HG03558 (cell line): ENCODE measurements at regions not wholly inside any gene's neighbourhood (a gene's known extent, or its start where the extent isn't known, plus 50 kb on each side); places are given as distances from the start of the nearest gene placed in this dataset.

ENCODE experiments used
- ATAC-seq: cut with Tn5 transposase; IDR thresholded peaks from one replicate; pipeline ENCODE4 v1.9.1; 2021; ENCODE audit warnings: moderate number of reproducible peaks; ENCODE audit not compliant: unreplicated experiment; ENCODE audit errors: extremely low read depth

DNA sequence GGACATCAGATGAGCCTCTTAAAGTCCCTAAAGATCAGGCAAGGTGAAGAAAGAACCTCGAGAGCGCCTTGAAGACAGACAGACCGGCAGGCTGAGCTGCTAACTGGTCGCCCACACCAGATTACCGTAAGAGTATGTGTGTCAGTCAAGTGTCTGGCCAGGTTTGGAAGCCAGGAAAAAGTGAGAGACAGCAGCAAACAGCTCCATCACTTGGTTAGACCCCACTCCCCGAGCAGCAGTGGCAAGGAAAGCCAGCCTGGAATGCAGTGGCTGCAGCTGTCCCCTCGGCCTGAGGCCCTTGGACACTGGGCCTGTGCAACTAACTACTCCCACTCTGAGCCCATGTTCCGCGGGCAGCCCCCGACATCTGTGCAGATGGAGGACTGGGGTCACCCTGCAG, 214.1 kb downstream of the DIRAS2 start:
- ATAC-seq, result no peak

DNA sequence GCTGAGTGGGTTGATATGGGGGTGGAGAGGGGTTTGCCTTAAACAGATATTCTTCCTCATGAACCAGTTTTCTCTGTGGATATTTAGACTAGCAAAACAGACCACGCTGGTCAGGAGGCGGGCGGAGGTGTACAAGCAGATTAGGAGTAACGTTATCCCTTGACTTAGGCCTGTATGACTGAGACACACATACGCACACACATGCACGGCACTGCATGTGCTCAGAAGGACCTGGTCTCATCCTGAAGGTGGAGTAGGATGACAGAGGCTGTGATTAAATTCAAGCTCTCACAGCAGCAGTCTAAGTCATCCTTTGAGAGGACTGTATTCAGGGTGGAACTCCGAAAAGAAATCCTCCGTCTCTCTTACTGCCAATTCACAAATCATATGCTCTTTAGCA, 209.7 kb downstream of the DIRAS2 start:
- ATAC-seq, result no peak

DNA sequence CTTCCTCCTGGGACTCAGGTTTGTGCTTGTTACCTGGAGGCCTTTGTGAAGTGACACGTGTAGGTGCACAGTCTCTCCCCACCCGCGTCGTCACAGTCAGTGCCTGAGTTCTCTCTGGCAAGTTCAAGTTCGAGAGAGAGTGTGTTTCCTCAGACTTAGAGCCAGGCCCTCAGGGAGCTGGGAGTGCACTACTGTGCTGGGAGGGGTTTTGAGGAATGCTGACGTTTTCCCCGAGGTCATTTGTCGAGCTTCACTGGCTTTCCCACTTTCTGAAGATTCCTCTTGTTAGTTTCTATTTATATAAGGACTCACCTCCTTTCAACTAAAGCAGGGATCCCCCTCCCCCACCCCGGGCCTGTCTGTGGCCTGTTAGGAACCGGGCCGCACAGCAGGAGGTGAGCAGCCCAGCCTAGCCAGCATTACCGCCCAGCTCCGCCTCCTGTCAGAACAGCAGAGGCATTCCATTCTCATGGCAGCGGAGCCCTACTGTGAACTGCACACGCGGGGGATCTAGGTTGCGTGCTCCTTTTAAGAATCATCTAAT, 209.2 kb downstream of the DIRAS2 start:
- ATAC-seq, result no peak

DNA sequence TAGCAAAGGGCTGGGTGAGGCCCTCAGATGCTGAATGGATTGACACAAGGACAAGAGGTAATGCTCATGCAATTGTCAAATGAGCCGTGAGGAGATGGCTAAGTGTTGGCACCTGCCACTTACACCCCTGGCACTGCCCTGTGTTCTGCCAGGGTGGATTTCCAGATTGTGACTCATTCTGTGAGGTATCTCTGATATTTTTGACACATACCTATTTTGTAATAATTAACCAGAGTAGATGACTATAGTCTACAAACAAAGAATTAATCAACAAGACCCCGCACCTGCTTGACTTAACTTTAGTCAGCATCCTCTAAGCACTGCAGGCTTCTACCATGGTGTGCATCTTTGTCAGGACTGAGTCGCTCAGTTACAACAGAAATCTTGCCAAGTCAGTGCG, 200.8 kb downstream of the DIRAS2 start:
- ATAC-seq, result no peak

DNA sequence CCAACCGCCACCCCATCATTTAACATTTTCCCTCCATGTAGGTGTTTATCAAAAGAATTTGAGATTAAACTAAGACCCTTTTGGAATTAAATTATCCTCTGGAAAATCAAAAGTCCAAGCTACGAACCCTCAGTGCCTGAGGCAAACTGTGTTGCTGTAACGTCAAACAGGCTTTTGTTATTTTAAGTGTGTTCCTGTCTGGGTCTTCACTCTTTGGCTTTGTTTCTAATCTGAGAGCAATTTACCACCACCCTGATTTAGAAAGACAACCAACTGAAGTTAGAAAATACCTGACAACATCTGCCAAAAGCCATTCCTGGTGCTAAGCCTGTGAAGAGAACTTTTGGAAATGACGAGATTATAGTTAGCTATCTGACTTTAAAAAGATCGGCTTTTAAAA, 199.9 kb downstream of the DIRAS2 start:
- ATAC-seq, result no peak

DNA sequence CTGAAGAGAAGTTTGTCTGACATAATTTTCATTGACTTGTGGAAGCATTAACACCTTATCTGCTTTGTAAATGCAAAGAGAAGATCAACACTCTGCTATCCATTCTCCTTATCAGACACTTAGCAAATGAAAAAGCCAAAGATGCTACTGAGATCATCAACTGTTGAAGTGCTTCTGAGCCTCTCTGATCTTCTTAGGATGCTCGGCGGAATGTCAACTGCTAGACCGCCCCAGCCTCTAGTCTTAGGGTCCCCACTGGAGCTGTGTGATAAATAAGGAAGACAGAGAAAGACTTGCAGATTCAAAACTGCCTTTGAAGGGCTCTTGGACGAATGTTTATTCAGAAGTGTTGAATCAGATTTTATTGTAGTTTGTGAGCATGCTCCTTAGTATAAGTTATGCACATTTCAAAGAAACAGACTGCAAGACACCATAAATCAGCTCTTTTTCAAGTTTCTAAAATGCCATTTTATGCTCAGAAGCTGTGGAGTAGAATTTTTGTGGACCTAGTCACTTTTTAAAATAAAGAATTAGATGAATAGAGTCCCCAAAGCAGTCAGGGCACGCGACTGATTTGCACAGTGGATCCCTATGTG, 197.9 kb downstream of the DIRAS2 start:
- no peak for ATAC-seq

DNA sequence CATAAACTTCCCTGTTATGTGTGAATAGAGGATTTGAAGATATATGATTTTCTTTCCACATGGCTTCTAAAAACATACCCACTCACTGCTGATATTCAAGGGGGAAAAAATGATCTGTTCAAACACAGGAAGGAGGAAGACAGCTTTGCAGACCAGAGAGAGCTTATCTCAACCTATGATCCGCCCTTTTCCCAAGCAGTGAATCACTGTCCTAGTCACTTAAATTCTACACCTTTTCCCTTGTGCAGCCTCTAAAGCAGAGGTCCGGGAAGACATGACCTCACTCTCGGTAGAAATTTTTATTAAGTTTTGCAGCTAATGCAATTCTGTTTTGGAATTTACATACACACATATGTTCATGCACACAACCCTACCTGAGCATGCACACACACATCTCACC, 197.2 kb downstream of the DIRAS2 start:
- no peak for ATAC-seq

DNA sequence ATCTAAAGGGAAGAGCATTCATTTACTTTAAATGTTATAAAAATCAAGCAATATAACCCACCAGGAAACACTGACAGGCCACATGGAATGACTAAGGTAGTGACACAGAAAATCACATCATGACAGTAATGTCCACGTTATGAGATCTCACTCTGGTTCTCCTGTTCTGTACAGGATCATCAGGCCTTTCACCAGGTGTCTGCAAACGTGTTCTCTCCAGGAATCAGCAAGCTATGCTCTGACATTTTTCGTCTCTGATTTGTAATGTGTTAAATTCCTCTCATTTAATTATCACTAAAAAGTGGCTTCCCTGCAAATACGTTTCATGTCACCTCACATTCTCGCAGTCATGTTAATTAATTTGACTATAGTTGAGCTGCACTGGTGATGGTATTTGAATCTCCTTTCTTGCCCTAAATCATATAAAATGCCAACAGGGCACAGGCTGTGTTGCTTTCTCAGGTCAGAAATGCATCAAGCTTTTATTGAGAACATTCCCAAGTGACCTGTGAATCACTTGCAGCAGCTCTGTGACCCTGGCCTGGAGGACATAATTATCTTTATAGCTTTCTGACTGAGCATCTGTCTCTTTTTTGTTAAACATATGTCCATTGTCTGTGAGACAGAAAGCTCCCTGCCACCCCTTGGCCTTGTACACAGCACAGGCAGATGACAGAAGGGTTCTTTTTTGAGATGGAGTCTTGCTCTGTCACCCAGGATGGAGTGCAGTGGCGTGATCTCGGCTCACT, 196.2 kb downstream of the DIRAS2 start:
- ATAC-seq, result no peak

DNA sequence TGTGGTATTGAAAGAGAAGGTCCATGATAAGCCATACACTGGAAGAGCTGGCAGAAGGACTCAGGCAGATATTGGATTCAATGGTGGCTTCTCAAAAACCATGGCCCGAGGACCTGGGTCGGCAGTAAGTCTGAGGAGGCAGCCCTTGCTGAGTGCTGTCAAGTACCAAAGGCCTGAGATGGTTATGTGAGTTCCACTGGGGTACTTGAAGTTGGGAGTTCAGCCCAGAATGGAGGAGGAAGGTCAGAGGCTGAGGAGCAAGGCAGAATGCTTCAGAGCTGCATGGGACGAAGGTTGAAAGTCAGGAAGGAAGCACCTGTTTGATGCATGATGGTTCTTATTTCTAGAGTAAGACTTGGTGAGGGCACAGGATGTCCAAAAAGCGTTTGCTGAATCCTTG, 194.9 kb downstream of the DIRAS2 start:
- no peak for ATAC-seq

DNA sequence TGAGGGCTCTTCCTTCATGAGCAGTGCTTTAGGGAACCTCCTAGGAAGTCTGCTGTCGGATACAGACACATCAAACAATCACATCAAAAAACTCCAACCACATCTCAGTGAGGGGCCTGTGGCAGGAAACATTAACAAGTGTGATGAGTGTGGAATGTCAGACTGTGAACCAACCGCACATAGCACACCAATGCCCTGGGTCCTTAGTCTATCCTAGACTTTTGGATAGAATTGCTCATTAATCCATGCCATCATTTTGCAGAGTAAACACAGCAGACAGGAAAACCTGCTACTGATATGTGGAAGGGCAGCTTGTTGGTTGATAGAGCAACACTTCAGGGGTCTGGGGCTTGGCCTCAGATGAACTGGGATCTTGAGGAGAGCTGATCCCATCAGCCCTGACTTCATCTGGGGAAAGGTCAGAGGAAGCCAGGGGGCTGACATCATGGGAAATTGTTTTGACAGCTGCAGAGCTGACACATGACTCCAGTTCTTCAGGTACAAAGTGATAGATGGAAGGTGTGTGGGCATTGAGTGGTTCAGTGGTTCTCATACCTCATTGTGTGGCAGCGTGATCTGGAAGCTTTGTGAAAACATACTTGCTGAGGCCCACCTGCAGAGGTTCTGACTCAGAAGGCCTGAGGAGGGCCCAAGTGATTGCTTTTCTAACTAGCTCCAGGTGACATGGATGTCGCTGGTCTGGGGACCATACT, 193.3 kb downstream of the DIRAS2 start:
- ATAC-seq, result no peak

DNA sequence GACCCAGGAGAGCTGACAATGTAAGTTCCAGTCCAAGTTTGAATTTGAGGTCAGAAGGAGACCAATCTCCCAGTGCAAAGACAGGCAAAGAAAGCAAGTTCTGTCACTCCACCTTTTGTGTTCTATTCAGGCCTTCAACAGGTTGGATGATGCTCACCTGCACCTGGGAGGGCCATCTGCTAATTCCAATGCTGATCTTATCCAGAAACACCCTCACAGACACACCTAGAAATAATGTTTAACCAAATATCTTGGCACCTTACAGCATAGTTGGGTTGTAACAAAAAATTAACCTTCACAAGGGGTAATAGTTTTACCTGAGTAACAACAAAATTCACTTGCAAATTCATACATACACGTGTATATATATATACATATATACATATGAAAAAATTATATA, 190.8 kb downstream of the DIRAS2 start:
- ATAC-seq, result no peak

DNA sequence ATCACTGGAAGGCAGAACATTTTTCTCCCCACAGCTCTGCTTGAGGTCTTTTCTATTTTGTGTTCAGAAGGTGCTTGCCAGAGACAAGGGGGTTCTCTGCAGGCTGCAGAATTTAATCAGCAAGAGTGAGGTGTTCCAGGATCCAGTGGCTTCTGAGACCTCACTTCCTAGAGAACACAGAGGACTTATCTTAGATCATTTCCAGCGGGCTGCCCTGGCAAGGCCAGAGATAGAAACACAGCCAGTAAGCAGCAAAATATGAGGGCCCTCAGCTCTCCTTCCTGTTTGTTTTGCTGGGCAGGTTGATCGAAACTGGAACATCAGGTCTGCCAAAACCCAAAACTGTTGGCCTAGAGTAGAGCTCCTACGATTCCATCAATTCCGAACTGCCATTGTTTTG, 187.3 kb downstream of the DIRAS2 start:
- no peak for ATAC-seq

DNA sequence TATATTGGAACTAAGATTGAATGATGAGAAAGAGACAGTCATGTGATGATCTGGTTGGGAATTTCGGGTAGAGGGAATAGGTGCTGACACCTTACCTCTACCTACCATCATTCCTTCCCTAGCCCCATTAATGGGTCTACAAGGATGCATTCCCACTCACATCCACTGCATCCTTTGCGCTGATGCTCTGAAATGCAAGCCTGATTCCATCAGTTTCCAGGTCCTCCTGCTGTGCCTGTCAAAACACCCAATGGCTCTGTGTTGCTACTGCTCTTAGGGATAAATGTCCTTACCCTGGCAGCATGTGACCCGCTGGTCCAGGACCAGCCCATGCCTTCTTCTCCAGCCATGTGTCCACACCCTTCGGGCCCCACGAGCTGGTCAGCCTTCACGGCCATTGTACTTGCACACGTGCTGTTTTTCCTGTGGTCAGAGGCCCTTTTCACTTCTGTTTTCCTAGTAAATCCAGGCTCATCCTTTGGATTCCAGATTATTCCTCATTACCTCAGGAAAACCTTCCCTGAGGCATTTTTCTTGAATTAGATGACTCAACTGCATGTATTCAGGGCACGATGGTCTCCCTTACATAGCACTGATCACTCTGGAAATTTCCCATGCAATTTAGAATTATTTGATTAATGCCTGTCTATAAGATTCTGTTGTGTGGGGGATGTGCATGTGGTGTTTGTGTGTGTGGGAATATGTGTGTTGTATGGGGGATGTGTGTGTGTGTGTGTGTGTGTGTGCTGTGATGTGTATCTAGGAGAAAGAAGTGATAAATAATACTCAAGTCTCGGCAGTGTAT, 185.0 kb downstream of the DIRAS2 start:
- ATAC-seq, result no peak

DNA sequence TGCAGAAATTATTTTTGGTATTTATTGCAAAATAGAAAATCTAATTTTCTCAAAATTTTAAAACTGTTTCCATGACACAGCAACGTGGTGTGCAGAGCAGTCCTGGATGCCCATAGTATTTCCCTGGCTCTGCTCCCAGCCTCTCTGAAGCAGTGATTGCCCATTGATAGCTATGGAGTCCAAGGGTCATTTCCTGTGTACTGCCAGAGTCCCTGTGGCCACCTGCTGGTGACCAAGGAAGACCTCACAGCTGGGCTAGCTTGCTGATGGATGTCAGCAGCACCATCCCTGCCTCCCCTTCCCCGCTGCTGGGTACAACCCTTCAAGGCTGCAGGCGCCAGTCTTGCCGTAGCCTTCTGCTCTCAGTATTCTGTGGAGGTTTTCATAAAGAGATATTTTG, 184.1 kb downstream of the DIRAS2 start:
- no peak for ATAC-seq

DNA sequence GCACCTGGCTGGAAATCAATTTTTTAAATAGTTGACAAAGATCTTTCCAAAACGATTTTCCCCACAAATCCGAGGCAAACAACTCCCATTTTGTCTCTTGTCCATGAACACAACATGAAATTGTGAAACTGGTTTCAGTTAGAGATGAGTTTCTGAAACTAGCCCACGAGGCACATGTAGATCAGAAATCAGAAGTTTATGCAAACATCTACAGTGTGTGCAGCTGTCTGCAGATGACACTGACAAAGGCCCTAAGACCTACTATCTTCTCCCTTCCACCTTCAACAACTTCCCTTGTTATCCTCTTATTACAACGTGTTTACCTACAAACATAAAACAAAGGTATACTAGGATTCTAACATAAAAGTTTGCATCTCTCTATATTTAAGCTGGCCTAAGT, 183.3 kb downstream of the DIRAS2 start:
- peak; percentile 73 for ATAC-seq

DNA sequence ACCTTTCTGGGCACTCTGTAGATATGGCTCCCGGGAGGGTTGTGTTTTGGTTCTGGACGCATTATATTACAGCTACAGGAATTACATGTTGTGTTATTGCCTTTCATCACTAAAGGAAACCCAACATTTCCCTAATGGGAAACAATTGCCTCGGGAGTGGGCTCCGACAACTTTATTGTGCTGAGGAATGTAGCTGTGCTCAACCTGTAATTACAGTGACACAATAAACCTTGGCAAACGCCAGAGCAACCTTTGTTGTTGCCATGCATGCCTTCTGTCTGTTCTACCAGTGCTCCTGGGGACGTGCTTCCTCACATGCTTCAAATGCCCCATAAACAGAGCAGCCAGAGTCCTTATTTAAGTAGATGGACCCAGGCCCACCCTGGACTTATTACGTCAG, 182.4 kb downstream of the DIRAS2 start:
- no peak for ATAC-seq

DNA sequence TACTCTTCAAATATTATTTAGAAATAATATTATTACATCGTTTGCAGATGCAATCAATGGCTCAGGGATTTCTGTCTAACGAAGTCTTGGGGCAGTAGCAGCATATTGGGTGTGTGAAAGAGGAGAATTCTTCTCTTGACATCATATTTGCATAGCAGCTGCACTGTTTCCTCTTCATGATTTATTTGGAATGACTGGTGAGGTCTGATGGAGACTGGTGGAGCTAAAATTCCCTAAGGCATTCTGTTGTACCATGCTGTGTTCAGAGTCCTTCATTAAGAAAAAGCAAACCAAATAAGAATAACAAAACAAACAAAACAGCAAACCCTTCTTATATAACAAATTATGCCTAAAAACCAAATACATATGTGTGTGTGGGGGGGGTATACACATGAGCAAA, 177.6 kb downstream of the DIRAS2 start:
- ATAC-seq, result no peak

DNA sequence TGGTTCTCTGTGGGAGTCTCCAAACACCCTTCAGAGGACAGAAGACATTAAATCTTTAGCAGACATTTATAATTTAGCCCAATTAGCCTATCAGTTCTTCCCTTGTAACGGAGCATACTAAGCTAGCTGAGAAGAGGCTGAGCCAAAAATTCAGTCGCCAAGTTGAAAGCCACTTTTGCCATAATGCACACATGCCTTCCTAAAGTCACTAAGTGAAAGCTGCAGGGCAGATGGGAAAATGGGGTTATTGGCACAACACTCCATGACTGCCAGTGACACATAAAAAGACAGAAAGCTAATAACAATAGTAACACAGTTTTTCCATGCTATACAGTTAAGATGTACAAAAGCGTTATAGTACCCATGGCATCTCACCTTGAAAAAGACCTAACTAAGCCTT, 176.2 kb downstream of the DIRAS2 start:
- ATAC-seq, result no peak

DNA sequence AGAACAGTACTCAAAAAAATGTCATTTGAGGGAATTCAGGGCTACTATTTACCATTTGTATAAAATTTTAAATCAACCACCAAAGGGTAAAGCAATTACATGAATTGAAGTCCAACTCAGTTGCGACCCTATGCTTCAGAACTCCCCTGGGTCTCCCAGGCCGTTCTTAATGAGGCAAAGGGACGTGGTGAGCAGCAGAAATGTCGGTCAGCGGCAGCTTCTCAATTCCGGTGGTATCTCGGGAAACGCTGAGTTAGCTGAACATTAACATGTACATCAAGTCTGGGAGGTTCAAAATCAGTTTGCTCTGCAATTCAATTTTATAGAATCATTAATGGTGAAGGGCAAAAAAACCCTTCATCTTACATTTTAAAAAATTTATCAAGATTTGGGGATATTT, 173.2 kb downstream of the DIRAS2 start:
- no peak for ATAC-seq

DNA sequence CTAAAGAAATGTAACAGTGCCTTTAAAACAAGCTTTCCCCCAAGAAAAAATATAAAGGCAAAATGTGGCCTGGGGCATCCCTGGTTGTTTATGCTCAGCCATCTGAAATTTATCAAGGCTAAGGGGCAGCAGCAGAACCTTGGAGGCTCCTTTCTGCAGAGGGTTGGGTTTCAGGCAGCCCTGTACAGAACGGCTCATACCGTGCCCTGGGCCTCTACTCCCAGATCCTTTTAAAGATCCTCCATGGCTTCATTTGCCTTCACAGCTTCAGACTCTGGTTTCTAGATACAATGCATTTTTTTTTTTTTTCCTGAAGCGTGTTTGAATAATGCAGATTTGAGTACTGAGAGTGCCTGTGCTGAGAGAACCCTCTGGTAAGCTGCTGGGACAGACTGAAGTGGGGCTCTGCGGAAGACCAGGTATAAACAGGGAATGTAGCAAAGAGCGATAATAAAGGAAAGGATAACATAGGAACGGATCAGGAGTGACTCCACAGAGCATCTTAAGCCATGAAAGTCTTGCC, 172.7 kb downstream of the DIRAS2 start:
- no peak for ATAC-seq
